Kidney epithelial cell (primary cell): ENCODE measurements at regions not wholly inside any gene's neighbourhood (a gene's known extent, or its start where the extent isn't known, plus 50 kb on each side); places are given as distances from the start of the nearest gene placed in this dataset.

Experiments used
- DNase-seq: peaks from one replicate; pipeline ENCODE4 v3.0.0-alpha.2; 2010; ENCODE audit warnings: low read depth
- H3K27me3 ChIP-seq: 2 replicates; pipeline ENCODE4 v1.6.0; 2011; ENCODE audit warnings: low read length; ENCODE audit not compliant: control insufficient read depth, insufficient read depth
- H3K36me3 ChIP-seq: 2 replicates; pipeline ENCODE4 v1.5.1; 2011; ENCODE audit warnings: low read length; ENCODE audit not compliant: control insufficient read depth, insufficient read depth
- H3K4me3 ChIP-seq: 2 replicates; pipeline ENCODE4 v1.5.1; 2011; ENCODE audit warnings: low read depth, mild to moderate bottlenecking, control low read depth, low read length
- CTCF ChIP-seq: IDR thresholded peaks from 2 replicates; pipeline ENCODE4 v1.5.1; 2011; ENCODE audit warnings: mild to moderate bottlenecking, moderate library complexity, low read length, control low read depth, inconsistent platforms; ENCODE audit not compliant: insufficient read depth, poor library complexity, severe bottlenecking

GRCh38 chr7:156026076-156026600, 213.9 kb upstream of the SHH start:
- Histone ChIP-seq H3K4me3 (no peak overlapping the region), H3K27me3 (peaks cover 2% of the 10 kb centered on the region), H3K36me3 (no peaks in the 10 kb centered on the region)
- no peak for DNase-seq
- TF ChIP-seq CTCF: no peak

- TF ChIP-seq CTCF: no peak
- peaks cover 2% of the 10 kb centered on the region for H3K27me3 ChIP-seq
- no peak overlapping the region for H3K4me3 ChIP-seq
- no peaks in the 10 kb centered on the region for H3K36me3 ChIP-seq
- no peak for DNase-seq
Measured at GRCh38 chr7:156025675-156026074, 213.4 kb upstream of the SHH start.

GRCh38 chr7:156024201-156024600, 211.9 kb upstream of the SHH start:
- no peak for DNase-seq
- no peaks in the 10 kb centered on the region for H3K36me3 ChIP-seq
- no peak for TF ChIP-seq CTCF

GRCh38 chr7:156022483-156023459, 210.5 kb upstream of the SHH start:
- no peak for DNase-seq
- Histone ChIP-seq H3K36me3 (no peaks in the 10 kb centered on the region), H3K4me3 (no peak overlapping the region), H3K27me3 (no peaks in the 10 kb centered on the region)
- no peak for TF ChIP-seq CTCF

More at GRCh38 chr7:156024201-156024600, 211.9 kb upstream of the SHH start:
- Histone ChIP-seq H3K4me3 (no peak overlapping the region), H3K27me3 (no peaks in the 10 kb centered on the region)

GRCh38 chr7:156021471-156021870, 209.2 kb upstream of the SHH start:
- Histone ChIP-seq H3K4me3 (no peak overlapping the region), H3K27me3 (no peaks in the 10 kb centered on the region), H3K36me3 (no peaks in the 10 kb centered on the region)
- no peak for DNase-seq
- TF ChIP-seq CTCF: no peak
